Nephron progenitor cell (in vitro differentiated cells): ENCODE measurements at regions not wholly inside any gene's neighbourhood (a gene's known extent, or its start where the extent isn't known, plus 50 kb on each side); places are given as distances from the start of the nearest gene placed in this dataset.

Experiments
- DNase-seq: peaks from one replicate; pipeline ENCODE4 v3.0.0; 2021
- H3K27ac Mint-ChIP-seq: 2 replicates; pipeline ENCODE4 v1.8.0; 2021; ENCODE audit warnings: mild to moderate bottlenecking, moderate library complexity, mixed read lengths
- H3K27me3 Mint-ChIP-seq: 2 replicates; pipeline ENCODE4 v1.8.0; 2021; ENCODE audit warnings: mild to moderate bottlenecking, low read depth, mixed read lengths; ENCODE audit not compliant: poor library complexity
- H3K36me3 Mint-ChIP-seq: 2 replicates; pipeline ENCODE4 v1.8.0; 2021; ENCODE audit warnings: low read depth, mixed read lengths
- H3K4me1 Mint-ChIP-seq: 2 replicates; pipeline ENCODE4 v1.8.0; 2021; ENCODE audit warnings: mixed read lengths
- H3K4me3 Mint-ChIP-seq: 2 replicates; pipeline ENCODE4 v1.8.0; 2021; ENCODE audit warnings: mild to moderate bottlenecking, moderate library complexity, mixed read lengths
- H3K9me3 Mint-ChIP-seq: 2 replicates; pipeline ENCODE4 v1.8.0; 2021; ENCODE audit warnings: mild to moderate bottlenecking, moderate library complexity, mixed read lengths
- CTCF ChIP-seq: fragments of 200-600 bp; sonication (generic); IDR thresholded peaks from 2 replicates; pipeline ENCODE4 v1.5.0; 2021; ENCODE audit warnings: antibody characterized with exemption

- H3K4me3 Mint-ChIP-seq, result no peak overlapping the region
- H3K27me3 Mint-ChIP-seq, result no peaks in the 10 kb centered on the region
- H3K9me3 Mint-ChIP-seq, result no peaks in the 10 kb centered on the region
- no peak overlapping the region for H3K27ac Mint-ChIP-seq
- DNase-seq, result no peak
- H3K4me1 Mint-ChIP-seq, result peaks cover 4% of the 10 kb centered on the region
- TF ChIP-seq CTCF, result no peak
- H3K36me3 Mint-ChIP-seq, result no peaks in the 10 kb centered on the region
Observed at GRCh38 chr2:129080715-129081476, 762.2 kb upstream of the HS6ST1 start.

- H3K27me3 Mint-ChIP-seq, result peaks cover 4% of the 10 kb centered on the region
Observed at GRCh38 chr2:129085386-129085785, 766.7 kb upstream of the HS6ST1 start.

GRCh38 chr2:129087133-129087813 lies 768.6 kb upstream of the HS6ST1 start:
- no peak overlapping the region for H3K27ac Mint-ChIP-seq
- no peaks in the 10 kb centered on the region for H3K9me3 Mint-ChIP-seq
- H3K27me3 Mint-ChIP-seq, result peaks cover 4% of the 10 kb centered on the region
- TF ChIP-seq CTCF, result no peak
- H3K36me3 Mint-ChIP-seq, result no peaks in the 10 kb centered on the region
- DNase-seq, result no peak
- no peaks in the 10 kb centered on the region for H3K4me1 Mint-ChIP-seq
- H3K4me3 Mint-ChIP-seq, result no peak overlapping the region

More at GRCh38 chr2:129085386-129085785, 766.7 kb upstream of the HS6ST1 start:
- TF ChIP-seq CTCF, result no peak
- H3K27ac Mint-ChIP-seq, result no peak overlapping the region
- peaks cover 4% of the 10 kb centered on the region for H3K4me1 Mint-ChIP-seq
- H3K36me3 Mint-ChIP-seq, result no peaks in the 10 kb centered on the region
- H3K9me3 Mint-ChIP-seq, result no peaks in the 10 kb centered on the region
- H3K4me3 Mint-ChIP-seq, result no peak overlapping the region
- DNase-seq, result no peak

GRCh38 chr2:129091620-129092019 lies 773.0 kb upstream of the HS6ST1 start:
- Mint-ChIP-seq H3K27ac (peak overlapping the region; percentile 4), H3K4me1 (peaks cover 11% of the 10 kb centered on the region), H3K4me3 (no peak overlapping the region), H3K9me3 (no peaks in the 10 kb centered on the region), H3K36me3 (no peaks in the 10 kb centered on the region), H3K27me3 (peaks cover 4% of the 10 kb centered on the region)
- no peak for DNase-seq
- TF ChIP-seq CTCF, result no peak

GRCh38 chr2:129092956-129093355 lies 774.3 kb upstream of the HS6ST1 start:
- TF ChIP-seq CTCF, result no peak
- Mint-ChIP-seq H3K27ac (no peak overlapping the region), H3K9me3 (peaks cover 5% of the 10 kb centered on the region), H3K4me3 (no peak overlapping the region), H3K27me3 (peaks cover 4% of the 10 kb centered on the region), H3K4me1 (peaks cover 11% of the 10 kb centered on the region), H3K36me3 (no peaks in the 10 kb centered on the region)
- DNase-seq, result peak; percentile 22
